GM23248 (cell line): ENCODE measurements at regions not wholly inside any gene's neighbourhood (a gene's known extent, or its start where the extent isn't known, plus 50 kb on each side); places are given as distances from the start of the nearest gene placed in this dataset.

Source experiments
- EZH2 ChIP-seq: fragments of 200-600 bp; sonication (generic); IDR thresholded peaks from 2 replicates; pipeline ENCODE4 v1.6.1; 2018; ENCODE audit warnings: antibody characterized with exemption, mild to moderate bottlenecking; ENCODE audit not compliant: insufficient read depth, poor library complexity, severe bottlenecking
- EZH2phosphoT487 ChIP-seq: fragments of 200-600 bp; sonication (generic); IDR thresholded peaks from 2 replicates; pipeline ENCODE4 v1.6.1; 2018; ENCODE audit warnings: antibody characterized with exemption, moderate library complexity, mild to moderate bottlenecking, low read depth; ENCODE audit not compliant: insufficient read depth

GRCh38 chr10:105643660-105644059, 1002.6 kb downstream of the SORCS3 start:
- TF ChIP-seq EZH2: no peak
- TF ChIP-seq EZH2phosphoT487: no peak
